Upper lobe of right lung (tissue), 1 donor: ENCODE measurements at regions not wholly inside any gene's neighbourhood (a gene's known extent, or its start where the extent isn't known, plus 50 kb on each side); places are given as distances from the start of the nearest gene placed in this dataset.

ENCODE experiments used
- ATAC-seq: fragments of 200-7000 bp; cut with Tn5 transposase; one replicate; pipeline ENCODE4 v1.9.1; 2020; ENCODE audit warnings: mild to moderate bottlenecking, moderate library complexity
- DNase-seq: peaks from one replicate; pipeline ENCODE4 v3.0.0-alpha.2; 2020
- H3K27ac ChIP-seq: fragments of 200-600 bp; one replicate; pipeline ENCODE4 v1.8.0; 2022
- H3K27me3 ChIP-seq: fragments of 200-600 bp; one replicate; pipeline ENCODE4 v1.8.0; 2022; ENCODE audit warnings: mild to moderate bottlenecking
- H3K36me3 ChIP-seq: fragments of 200-600 bp; one replicate; pipeline ENCODE4 v1.8.0; 2022
- H3K4me1 ChIP-seq: fragments of 200-600 bp; one replicate; pipeline ENCODE4 v1.8.0; 2022
- H3K4me3 ChIP-seq: fragments of 200-600 bp; one replicate; pipeline ENCODE4 v1.8.0; 2022; ENCODE audit warnings: mild to moderate bottlenecking
- H3K9me3 ChIP-seq: fragments of 200-600 bp; one replicate; pipeline ENCODE4 v1.8.0; 2022
- intact Hi-C: fragments of 100-400 bp; cut with DNase I; formaldehyde crosslinking; loops from one replicate; pipeline ENCODE4 v1.11.0; 2022
- TF ChIP-seq, protein P1 (sequence below): fragments of 200-600 bp; IDR thresholded peaks from one replicate; pipeline ENCODE4 v1.8.0; 2022; ENCODE audit warnings: antibody characterized with exemption
- donor health status: DM: no; HTN: yes; CAD: no; lungs with severe emphysema.

DNA sequence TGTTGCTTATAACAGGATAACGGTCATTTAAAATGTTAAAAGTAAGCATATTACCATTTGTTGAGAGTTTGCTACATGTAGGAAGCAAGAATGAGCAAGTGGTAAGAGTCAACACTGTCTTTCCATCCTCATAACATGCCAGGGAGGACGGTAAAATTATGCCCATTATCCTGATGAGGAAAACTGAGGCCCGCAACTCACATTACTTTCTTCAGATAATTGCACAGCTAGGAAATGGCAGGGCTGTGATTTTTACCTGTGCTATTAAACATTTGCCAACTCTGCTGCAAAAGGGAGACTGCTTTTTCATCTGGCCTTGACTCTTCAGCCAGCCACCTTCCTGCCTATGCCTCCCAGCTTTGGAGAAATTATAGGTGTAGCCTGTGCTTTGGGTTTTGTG lies 79.8 kb upstream of the BOD1 start:
- no peak for DNase-seq
- Histone ChIP-seq H3K27me3 (no peaks in the 10 kb centered on the region), H3K4me3 (no peak overlapping the region), H3K27ac (no peak overlapping the region), H3K36me3 (no peaks in the 10 kb centered on the region), H3K4me1 (no peaks in the 10 kb centered on the region), H3K9me3 (no peaks in the 10 kb centered on the region)
- intact Hi-C loops = no loop called here
- no peak for ATAC-seq
- TF ChIP-seq, protein P1, sequence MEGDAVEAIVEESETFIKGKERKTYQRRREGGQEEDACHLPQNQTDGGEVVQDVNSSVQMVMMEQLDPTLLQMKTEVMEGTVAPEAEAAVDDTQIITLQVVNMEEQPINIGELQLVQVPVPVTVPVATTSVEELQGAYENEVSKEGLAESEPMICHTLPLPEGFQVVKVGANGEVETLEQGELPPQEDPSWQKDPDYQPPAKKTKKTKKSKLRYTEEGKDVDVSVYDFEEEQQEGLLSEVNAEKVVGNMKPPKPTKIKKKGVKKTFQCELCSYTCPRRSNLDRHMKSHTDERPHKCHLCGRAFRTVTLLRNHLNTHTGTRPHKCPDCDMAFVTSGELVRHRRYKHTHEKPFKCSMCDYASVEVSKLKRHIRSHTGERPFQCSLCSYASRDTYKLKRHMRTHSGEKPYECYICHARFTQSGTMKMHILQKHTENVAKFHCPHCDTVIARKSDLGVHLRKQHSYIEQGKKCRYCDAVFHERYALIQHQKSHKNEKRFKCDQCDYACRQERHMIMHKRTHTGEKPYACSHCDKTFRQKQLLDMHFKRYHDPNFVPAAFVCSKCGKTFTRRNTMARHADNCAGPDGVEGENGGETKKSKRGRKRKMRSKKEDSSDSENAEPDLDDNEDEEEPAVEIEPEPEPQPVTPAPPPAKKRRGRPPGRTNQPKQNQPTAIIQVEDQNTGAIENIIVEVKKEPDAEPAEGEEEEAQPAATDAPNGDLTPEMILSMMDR = no peak

DNA sequence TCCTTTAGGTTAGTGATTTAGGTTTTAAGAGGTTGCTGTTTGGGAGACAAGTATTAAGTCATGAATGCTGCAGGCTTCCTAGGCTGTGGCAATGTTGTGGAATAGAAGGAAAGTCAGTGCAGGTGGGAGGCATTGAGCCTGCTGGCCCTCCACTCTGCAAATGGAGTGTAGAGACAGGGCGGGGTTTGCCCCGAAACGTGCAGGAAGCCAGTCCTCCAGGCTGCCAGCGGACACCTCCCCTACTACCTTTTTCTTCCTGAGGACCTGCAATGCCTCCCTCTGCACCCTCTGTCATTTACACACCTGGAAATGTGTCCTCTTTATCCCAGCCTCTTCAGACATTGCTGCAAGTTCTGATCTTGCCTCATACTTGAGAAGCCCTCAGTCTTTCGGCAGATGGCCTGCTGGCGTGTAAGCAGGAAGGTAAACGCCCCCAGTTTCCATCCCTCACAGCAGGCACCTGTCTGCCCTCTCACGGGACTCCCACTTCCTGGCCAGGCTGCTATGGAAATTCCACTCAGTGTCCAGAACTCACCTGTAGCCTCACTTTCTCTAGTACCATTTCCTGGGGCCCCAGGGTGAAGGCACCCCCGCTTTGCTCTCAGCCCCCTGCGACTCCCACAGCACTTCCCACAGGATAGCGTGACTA lies 81.6 kb upstream of the BOD1 start:
- Histone ChIP-seq H3K9me3 (no peaks in the 10 kb centered on the region), H3K4me1 (no peaks in the 10 kb centered on the region), H3K4me3 (no peak overlapping the region), H3K36me3 (no peaks in the 10 kb centered on the region), H3K27ac (no peak overlapping the region), H3K27me3 (no peaks in the 10 kb centered on the region)
- TF ChIP-seq, protein P1 = no peak
- ATAC-seq = no peak
- DNase-seq = no peak
- intact Hi-C loops = no loop called here

DNA sequence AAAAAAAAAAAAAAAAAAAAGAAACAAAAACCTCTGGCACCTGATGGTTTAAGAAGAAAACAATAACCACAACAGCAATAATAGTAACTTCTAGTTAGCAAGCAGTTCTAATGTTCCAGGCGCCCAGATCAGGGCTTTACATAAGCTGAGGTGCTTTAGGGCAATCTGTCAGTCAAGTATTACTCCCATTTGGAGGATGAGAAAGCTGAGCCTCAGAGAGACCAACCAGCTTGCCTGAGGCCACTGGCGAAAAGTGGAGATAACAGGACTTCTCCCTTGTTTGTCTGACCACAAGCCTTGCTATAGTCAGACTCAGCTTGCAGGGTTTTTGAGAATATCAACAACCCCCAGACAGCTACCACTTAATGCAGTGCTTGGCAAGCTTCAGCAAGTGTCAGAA lies 83.5 kb upstream of the BOD1 start:
- no peak for DNase-seq
- Histone ChIP-seq H3K4me1 (no peaks in the 10 kb centered on the region), H3K27me3 (no peaks in the 10 kb centered on the region), H3K27ac (no peak overlapping the region), H3K4me3 (no peak overlapping the region), H3K36me3 (no peaks in the 10 kb centered on the region), H3K9me3 (no peaks in the 10 kb centered on the region)
- intact Hi-C loops = no loop called here
- no peak for ATAC-seq
- TF ChIP-seq, protein P1 = no peak

DNA sequence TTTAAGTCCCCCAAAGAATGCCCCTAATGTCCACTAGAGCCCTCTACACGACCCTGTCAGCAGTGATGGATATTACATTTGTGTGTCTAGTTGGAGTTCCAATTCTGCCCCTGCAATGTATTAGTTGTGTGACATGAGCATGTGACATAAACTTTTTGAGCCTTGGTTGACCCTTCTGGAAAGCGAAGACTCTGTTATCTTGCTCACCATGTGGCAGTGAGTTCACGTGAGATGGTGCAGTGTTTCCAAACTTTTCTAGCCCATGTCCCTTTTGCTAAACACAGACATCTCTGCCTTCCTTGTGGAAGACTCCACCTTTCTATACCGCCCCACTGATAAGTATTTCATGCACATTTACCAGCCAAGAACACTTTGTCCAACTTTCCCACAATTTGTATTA lies 87.0 kb upstream of the BOD1 start:
- ATAC-seq (no peak), DNase-seq (no peak)
- Histone ChIP-seq H3K4me3 (no peak overlapping the region), H3K36me3 (no peaks in the 10 kb centered on the region), H3K27me3 (no peaks in the 10 kb centered on the region), H3K4me1 (no peaks in the 10 kb centered on the region), H3K9me3 (no peaks in the 10 kb centered on the region), H3K27ac (no peak overlapping the region)
- intact Hi-C loops = no loop called here
- TF ChIP-seq, protein P1 = no peak

DNA sequence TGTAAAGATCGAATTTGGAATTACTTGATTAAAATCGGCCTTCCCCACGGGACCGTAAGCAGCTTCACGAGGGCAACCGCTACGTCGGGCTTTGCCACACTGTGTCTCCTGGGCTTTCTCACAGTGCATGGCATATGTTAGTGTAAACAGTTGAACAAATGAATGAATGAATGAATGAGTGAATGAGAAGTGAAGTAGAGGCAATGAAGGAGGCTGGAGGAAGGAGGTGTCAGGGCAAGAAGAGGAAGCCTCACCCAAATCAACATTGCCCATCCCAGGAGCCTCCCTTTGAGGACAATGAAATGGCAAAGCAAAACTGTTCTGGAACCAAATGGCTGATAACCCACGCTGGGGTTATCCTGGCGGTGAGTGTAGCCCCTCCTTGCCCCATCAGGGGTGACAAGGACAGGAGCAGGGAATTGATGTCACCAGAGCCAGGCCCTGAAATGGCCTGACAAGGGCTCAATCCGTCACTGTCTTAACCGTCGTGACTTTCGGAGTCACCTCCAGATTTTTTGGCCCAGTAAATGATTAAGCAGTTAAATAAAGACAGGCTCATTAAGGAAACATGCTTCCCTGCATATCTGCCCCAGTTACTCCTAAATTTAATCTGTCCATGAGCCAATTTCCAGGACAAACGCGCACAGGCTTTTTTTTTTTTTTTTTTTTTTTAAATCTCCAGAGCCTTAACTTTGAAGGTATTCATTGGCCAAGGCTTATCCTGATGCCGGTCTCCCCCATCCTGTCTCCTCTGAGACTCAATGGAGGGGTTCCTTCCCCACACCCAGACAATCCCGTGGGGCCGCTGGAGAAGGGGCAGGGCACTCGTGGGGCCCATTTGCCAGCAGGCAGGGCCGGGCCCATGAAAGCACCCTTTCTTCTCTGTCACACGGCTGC lies 88.4 kb upstream of the BOD1 start:
- Histone ChIP-seq H3K4me1 (no peaks in the 10 kb centered on the region), H3K9me3 (no peaks in the 10 kb centered on the region), H3K36me3 (no peaks in the 10 kb centered on the region), H3K27me3 (no peaks in the 10 kb centered on the region), H3K27ac (no peak overlapping the region), H3K4me3 (no peak overlapping the region)
- TF ChIP-seq, protein P1 = no peak
- ATAC-seq (no peak), DNase-seq (peak; percentile 37)
- intact Hi-C loops = no loop called here
